Neuronal stem cell (in vitro differentiated cells): ENCODE measurements at regions not wholly inside any gene's neighbourhood (a gene's known extent, or its start where the extent isn't known, plus 50 kb on each side); places are given as distances from the start of the nearest gene placed in this dataset.

ENCODE experiments used
- DNase-seq: peaks from one replicate; pipeline ENCODE4 v3.0.0-alpha.2; 2013; ENCODE audit warnings: low spot score
- H2AFZ ChIP-seq: one replicate; pipeline ENCODE4 v1.6.1; 2013; ENCODE audit warnings: mild to moderate bottlenecking, low read length, inconsistent platforms
- H2AK5ac ChIP-seq: 2 replicates; pipeline ENCODE4 v1.6.1; 2013; ENCODE audit warnings: low read depth, mild to moderate bottlenecking, inconsistent platforms, low read length, moderate library complexity, mixed read lengths
- H2BK120ac ChIP-seq: 2 replicates; pipeline ENCODE4 v1.6.1; 2013; ENCODE audit warnings: low read depth, mild to moderate bottlenecking, inconsistent platforms, low read length, moderate library complexity, mixed read lengths
- H2BK12ac ChIP-seq: one replicate; pipeline ENCODE4 v1.6.1; 2013; ENCODE audit warnings: low read length, inconsistent platforms
- H2BK15ac ChIP-seq: 2 replicates; pipeline ENCODE4 v1.6.1; 2013; ENCODE audit warnings: mild to moderate bottlenecking, low read length, inconsistent platforms, mixed read lengths
- H2BK5ac ChIP-seq: one replicate; pipeline ENCODE4 v1.6.1; 2013; ENCODE audit warnings: inconsistent platforms, mild to moderate bottlenecking, low read length, moderate library complexity
- H3K14ac ChIP-seq: one replicate; pipeline ENCODE4 v1.6.1; 2013; ENCODE audit warnings: low read length, inconsistent platforms
- H3K18ac ChIP-seq: 2 replicates; pipeline ENCODE4 v1.6.1; 2013; ENCODE audit warnings: low read length, inconsistent platforms
- H3K23ac ChIP-seq: 2 replicates; pipeline ENCODE4 v1.6.1; 2013; ENCODE audit warnings: low read depth, mild to moderate bottlenecking, mixed read lengths, low read length, inconsistent platforms; ENCODE audit not compliant: poor library complexity
- H3K27ac ChIP-seq: replicated peaks from 3 replicates; pipeline ENCODE4 v1.5.1; 2013; ENCODE audit warnings: low read length, inconsistent platforms
- H3K27me3 ChIP-seq, 3 experiments: 2 replicates each; pipeline ENCODE4 v1.6.1; 2013; ENCODE audit warnings: low read length in 3 of 3, mild to moderate bottlenecking in 2 of 3, inconsistent platforms in 1 of 3, low read depth in 1 of 3, mixed read lengths in 1 of 3, moderate library complexity in 1 of 3; ENCODE audit not compliant: control insufficient read depth in 3 of 3, insufficient read depth in 3 of 3
- H3K36me3 ChIP-seq, 2 donors: replicated peaks in 1 of 2; 2 replicates each; pipeline ENCODE4 v1.6.1; 2013; ENCODE audit warnings: low read length in 2 of 2; ENCODE audit not compliant: control insufficient read depth in 2 of 2, insufficient read depth in 2 of 2
- H3K4ac ChIP-seq: 2 replicates; pipeline ENCODE4 v1.6.1; 2013; ENCODE audit warnings: inconsistent platforms, mild to moderate bottlenecking, low read length, moderate library complexity
- H3K4me1 ChIP-seq, 2 donors: 1 replicate in 1 of 2; 2 replicates in 1 of 2; pipeline ENCODE4 v1.6.1; 2013; ENCODE audit warnings: low read length in 2 of 2, low read depth in 1 of 2; ENCODE audit not compliant: control insufficient read depth in 2 of 2, insufficient read depth in 1 of 2
- H3K4me2 ChIP-seq: one replicate; pipeline ENCODE4 v1.6.1; 2013; ENCODE audit warnings: mild to moderate bottlenecking, low read length, inconsistent platforms; ENCODE audit not compliant: insufficient read depth, poor library complexity, severe bottlenecking
- H3K4me3 ChIP-seq, 2 donors: 2 replicates each; pipeline ENCODE4 v1.5.1; 2013; ENCODE audit warnings: low read length in 2 of 2, mild to moderate bottlenecking in 2 of 2, inconsistent platforms in 1 of 2, moderate library complexity in 1 of 2
- H3K79me1 ChIP-seq: one replicate; pipeline ENCODE4 v1.6.1; 2013; ENCODE audit warnings: low read depth, mild to moderate bottlenecking, inconsistent platforms, low read length, moderate library complexity
- H3K9ac ChIP-seq: one replicate; pipeline ENCODE4 v1.6.1; 2013; ENCODE audit warnings: mild to moderate bottlenecking, low read depth, low read length, inconsistent platforms; ENCODE audit not compliant: poor library complexity
- H3K9me3 ChIP-seq, 2 donors: replicated peaks in 1 of 2; 2 replicates each; pipeline versions ENCODE3 to v1.6.1; 2013; ENCODE audit warnings: low read length in 2 of 2, mild to moderate bottlenecking in 2 of 2, inconsistent platforms in 1 of 2, low read depth in 1 of 2, mixed read lengths in 1 of 2, moderate library complexity in 1 of 2; ENCODE audit not compliant: control insufficient read depth in 2 of 2, insufficient read depth in 1 of 2
- H4K8ac ChIP-seq: one replicate; pipeline ENCODE4 v1.6.1; 2013; ENCODE audit warnings: low read depth, mild to moderate bottlenecking, inconsistent platforms, low read length, moderate library complexity
- H4K91ac ChIP-seq: one replicate; pipeline ENCODE4 v1.6.1; 2013; ENCODE audit warnings: low read length, low read depth, mild to moderate bottlenecking, inconsistent platforms; ENCODE audit not compliant: poor library complexity
- WGBS, 2 donors: extraction: QIAGEN DNeasy Blood & Tissue Kit; methylation state at CpG; one replicate each; pipeline ENCODE4 v1.1.7; 2013; ENCODE audit warnings: missing lambda C conversion rate in 2 of 2, mixed read lengths in 1 of 2; ENCODE audit not compliant: insufficient read length in 2 of 2, insufficient replicate concordance in 1 of 2; ENCODE audit errors: extremely low coverage in 2 of 2; 5-methylcytosine and 5-hydroxymethylcytosine counted together

DNA sequence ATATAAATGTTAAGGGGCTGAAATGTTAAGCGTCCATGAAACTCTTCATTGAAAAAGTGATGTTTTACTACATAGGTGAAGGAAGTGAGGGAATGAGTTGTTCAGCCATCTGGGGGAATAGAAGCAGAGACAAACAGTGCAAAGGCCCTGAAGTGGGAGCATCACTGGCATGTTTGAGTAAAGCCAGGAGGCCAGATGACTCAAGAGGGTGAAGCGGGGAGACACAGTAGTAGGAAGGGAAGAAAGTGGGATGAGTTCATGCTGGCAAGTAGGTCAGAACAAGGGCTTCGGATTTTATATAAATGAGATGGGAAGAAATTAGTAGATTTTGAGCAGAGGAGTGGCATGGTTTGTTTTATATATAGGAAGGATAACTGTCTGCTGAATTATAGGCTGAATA, 112.5 kb upstream of the MAP9 start:
- WGBS, 2 donors: no CpG with 5 or more reads among the region's 3 CpGs
- no peaks in the 10 kb centered on the region for H3K27me3 ChIP-seq

DNA sequence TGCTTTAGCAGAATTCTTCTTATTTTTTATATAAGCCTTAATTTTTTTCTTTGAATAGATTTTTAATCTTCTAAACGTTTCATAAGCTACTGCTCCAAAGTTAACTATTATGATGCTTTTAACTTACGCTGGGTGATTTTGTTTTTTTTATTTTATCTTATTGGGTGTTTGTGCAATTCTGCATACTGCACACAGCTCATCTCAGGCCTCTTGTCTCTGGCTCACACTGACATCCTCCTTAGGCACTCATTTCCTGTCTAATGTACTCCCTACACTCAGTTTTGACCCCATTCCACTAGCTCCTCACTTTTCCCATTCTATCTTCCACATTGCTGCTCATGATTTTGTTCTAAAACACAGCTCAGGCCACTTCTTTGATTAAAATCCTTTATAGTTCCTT, 111.9 kb upstream of the MAP9 start:
- Histone ChIP-seq H3K79me1 (no peaks in the 10 kb centered on the region), H2BK15ac (no peak overlapping the region), H2BK5ac (no peak overlapping the region), H3K4me2 (no peak overlapping the region), H2BK12ac (no peak overlapping the region), H3K9ac (no peak overlapping the region), H2AFZ (no peak overlapping the region), H3K4me1 (no peaks in the 10 kb centered on the region), H2BK120ac (no peak overlapping the region), H3K27ac (no peak overlapping the region), H3K27me3 (no peaks in the 10 kb centered on the region), H4K91ac (no peak overlapping the region), H3K23ac (no peak overlapping the region), H3K4me3 (no peak overlapping the region), H4K8ac (no peak overlapping the region), H3K14ac (no peak overlapping the region), H3K18ac (no peak overlapping the region), H2AK5ac (no peak overlapping the region), H3K36me3 (no peaks in the 10 kb centered on the region), H3K9me3 (no peaks in the 10 kb centered on the region), H3K4ac (no peak overlapping the region)
- no peak for DNase-seq
- no CpG with 5 or more reads among the region's 2 CpGs for WGBS, 2 donors

More for the DNA sequence above, 112.5 kb upstream of the MAP9 start:
- DNase-seq: no peak
- no peak overlapping the region for H3K18ac ChIP-seq
- H4K91ac ChIP-seq: no peak overlapping the region
- H3K4ac ChIP-seq: no peak overlapping the region
- H3K14ac ChIP-seq: no peak overlapping the region
- H3K4me3 ChIP-seq: no peak overlapping the region
- no peak overlapping the region for H2BK5ac ChIP-seq
- no peaks in the 10 kb centered on the region for H3K79me1 ChIP-seq
- no peak overlapping the region for H2BK120ac ChIP-seq
- no peak overlapping the region for H3K9ac ChIP-seq
- no peak overlapping the region for H2BK12ac ChIP-seq
- H3K27ac ChIP-seq: no peak overlapping the region
- no peaks in the 10 kb centered on the region for H3K36me3 ChIP-seq
- no peak overlapping the region for H4K8ac ChIP-seq
- no peaks in the 10 kb centered on the region for H3K4me1 ChIP-seq
- H3K9me3 ChIP-seq: no peaks in the 10 kb centered on the region
- H3K4me2 ChIP-seq: no peak overlapping the region
- H2AFZ ChIP-seq: no peak overlapping the region
- no peak overlapping the region for H2AK5ac ChIP-seq
- H3K23ac ChIP-seq: no peak overlapping the region
- H2BK15ac ChIP-seq: no peak overlapping the region

DNA sequence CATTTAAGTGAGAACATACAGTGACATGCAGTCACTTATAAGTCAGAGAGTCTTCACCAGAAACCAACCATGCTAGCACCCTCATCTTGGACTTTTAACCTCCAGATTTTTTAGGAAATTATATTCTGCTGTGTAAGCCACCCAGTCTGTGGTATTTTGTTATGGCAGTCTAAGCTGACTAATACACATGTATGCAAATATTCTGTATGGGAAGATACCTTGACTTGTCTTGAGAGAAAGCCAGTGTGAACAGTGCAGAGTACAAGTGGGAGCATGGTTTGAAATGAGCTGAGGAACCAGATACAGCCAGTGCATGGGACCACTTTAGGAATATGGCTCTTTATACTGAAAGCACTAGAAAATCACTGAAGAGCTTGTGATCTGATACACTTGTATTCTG, 110.4 kb upstream of the MAP9 start:
- H3K18ac ChIP-seq: no peak overlapping the region
- no peak overlapping the region for H3K4me3 ChIP-seq
- no peaks in the 10 kb centered on the region for H3K79me1 ChIP-seq
- DNase-seq: no peak
- H2BK12ac ChIP-seq: no peak overlapping the region
- H2AFZ ChIP-seq: no peak overlapping the region
- no peak overlapping the region for H2BK15ac ChIP-seq
- H4K91ac ChIP-seq: no peak overlapping the region
- H3K9me3 ChIP-seq: no peaks in the 10 kb centered on the region
- H3K4me1 ChIP-seq: no peaks in the 10 kb centered on the region
- H3K4me2 ChIP-seq: no peak overlapping the region
- no peak overlapping the region for H2BK120ac ChIP-seq
- H3K23ac ChIP-seq: no peak overlapping the region
- H2BK5ac ChIP-seq: no peak overlapping the region
- no peaks in the 10 kb centered on the region for H3K27me3 ChIP-seq
- no peak overlapping the region for H3K27ac ChIP-seq
- no peak overlapping the region for H3K4ac ChIP-seq
- no peak overlapping the region for H2AK5ac ChIP-seq
- no peaks in the 10 kb centered on the region for H3K36me3 ChIP-seq
- H4K8ac ChIP-seq: no peak overlapping the region
- H3K14ac ChIP-seq: no peak overlapping the region
- H3K9ac ChIP-seq: no peak overlapping the region

DNA sequence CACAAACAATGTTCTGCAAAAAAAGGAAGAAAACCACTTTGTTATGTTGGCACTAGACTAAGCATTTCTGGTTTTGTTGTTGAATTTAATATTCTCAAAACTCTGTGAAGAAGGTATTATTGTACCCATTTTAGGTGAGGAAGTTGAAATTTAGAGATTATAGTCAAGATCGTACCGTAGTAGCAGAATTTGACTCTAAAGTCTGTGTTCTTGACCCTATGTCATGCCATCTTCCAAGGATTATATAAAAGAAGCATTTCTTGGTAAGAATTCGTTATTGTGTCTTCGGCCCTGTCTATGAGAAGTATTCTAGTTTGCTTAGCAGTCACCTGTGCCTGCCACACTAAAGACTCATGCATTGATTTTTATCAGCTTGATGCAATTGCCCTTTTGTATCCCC, 104.4 kb upstream of the MAP9 start:
- Histone ChIP-seq H2AFZ (no peak overlapping the region), H3K9me3 (no peaks in the 10 kb centered on the region), H3K4me3 (no peak overlapping the region), H2BK120ac (no peak overlapping the region), H3K14ac (no peak overlapping the region), H4K8ac (no peak overlapping the region), H3K36me3 (no peaks in the 10 kb centered on the region), H2BK12ac (no peak overlapping the region), H3K4ac (no peak overlapping the region), H2BK15ac (no peak overlapping the region), H3K9ac (no peak overlapping the region), H3K27ac (no peak overlapping the region), H2BK5ac (no peak overlapping the region), H4K91ac (no peak overlapping the region), H3K4me2 (no peak overlapping the region), H3K79me1 (no peaks in the 10 kb centered on the region), H3K23ac (no peak overlapping the region), H3K27me3 (no peaks in the 10 kb centered on the region), H2AK5ac (no peak overlapping the region), H3K18ac (no peak overlapping the region), H3K4me1 (no peaks in the 10 kb centered on the region)
- no peak for DNase-seq
- no CpG with 5 or more reads among the region's 4 CpGs for WGBS, 2 donors
